Right atrium auricular region (tissue), 2 donors: ENCODE measurements at regions not wholly inside any gene's neighbourhood (a gene's known extent, or its start where the extent isn't known, plus 50 kb on each side); places are given as distances from the start of the nearest gene placed in this dataset.

Experiments
- DNase-seq: peaks from one replicate; pipeline ENCODE4 v3.0.0-alpha.2; 2019; ENCODE audit warnings: low spot score
- H3K27ac ChIP-seq, 2 donors: fragments of 200-600 bp; sonication (generic); 1 replicate in 1 of 2; 2 replicates in 1 of 2; pipeline ENCODE4 v1.5.1; 2016 to 2019
- H3K27me3 ChIP-seq, 2 donors: fragments of 200-600 bp; sonication (generic); one replicate each; pipeline versions ENCODE4 v1.5.1 to v1.6.0; 2017 to 2019
- H3K36me3 ChIP-seq: fragments of 200-600 bp; sonication (generic); one replicate; pipeline ENCODE4 v1.5.1; 2016
- H3K4me1 ChIP-seq, 2 donors: fragments of 200-600 bp; sonication (generic); one replicate each; pipeline versions ENCODE4 v1.5.1 to v1.6.0; 2017 to 2019
- H3K4me3 ChIP-seq, 2 donors: fragments of 200-600 bp; sonication (generic); 1 replicate in 1 of 2; 2 replicates in 1 of 2; pipeline ENCODE4 v1.5.1; 2017 to 2019; ENCODE audit warnings: mild to moderate bottlenecking in 1 of 2, moderate library complexity in 1 of 2
- H3K9me3 ChIP-seq, 2 donors: fragments of 200-600 bp; sonication (generic); one replicate each; pipeline ENCODE4 v1.5.1; 2019
- TF ChIP-seq, protein P1 (sequence below), 2 donors: fragments of 200-600 bp; sonication (generic); IDR thresholded peaks; one replicate each; pipeline ENCODE4 v1.5.1; 2019; ENCODE audit warnings: antibody characterized with exemption in 2 of 2

DNA sequence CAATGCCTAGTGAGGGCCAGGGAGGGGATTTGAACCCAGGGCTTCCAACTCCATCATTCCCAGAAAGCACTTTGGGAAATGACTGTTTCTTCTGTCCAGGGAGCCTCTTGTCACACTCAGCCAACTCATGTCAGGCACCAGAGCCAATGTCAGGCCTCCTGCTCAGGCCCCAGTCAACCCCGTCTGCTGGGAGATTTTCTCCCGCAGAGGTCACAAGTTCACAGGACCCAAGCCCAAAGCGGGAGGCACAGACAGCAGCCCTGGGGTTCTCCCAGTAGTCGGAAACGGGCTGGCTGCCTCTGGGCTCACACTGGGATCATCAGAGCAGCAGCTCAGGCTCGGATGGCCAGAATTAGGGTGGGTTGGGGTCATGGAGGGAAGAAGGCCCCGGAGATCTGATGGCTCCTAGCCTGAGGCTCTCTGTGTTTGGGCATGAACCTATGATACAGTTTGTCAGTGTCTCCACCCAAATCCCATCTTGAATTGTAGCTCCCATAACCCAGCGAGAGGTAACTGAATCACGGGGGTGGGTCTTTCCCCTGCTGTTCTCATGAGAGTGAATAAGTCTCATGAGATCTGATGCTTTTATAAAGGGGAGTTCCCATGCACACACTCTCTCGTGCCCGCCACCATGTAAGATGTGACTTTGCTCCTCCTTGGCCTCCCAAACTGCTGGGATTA is 255.5 kb downstream of the PARN start:
- H3K27ac ChIP-seq = no peak overlapping the region
- DNase-seq = no peak
- no peaks in the 10 kb centered on the region for H3K36me3 ChIP-seq
- no peak overlapping the region for H3K4me3 ChIP-seq
- no peaks in the 10 kb centered on the region for H3K27me3 ChIP-seq
- TF ChIP-seq, protein P1, sequence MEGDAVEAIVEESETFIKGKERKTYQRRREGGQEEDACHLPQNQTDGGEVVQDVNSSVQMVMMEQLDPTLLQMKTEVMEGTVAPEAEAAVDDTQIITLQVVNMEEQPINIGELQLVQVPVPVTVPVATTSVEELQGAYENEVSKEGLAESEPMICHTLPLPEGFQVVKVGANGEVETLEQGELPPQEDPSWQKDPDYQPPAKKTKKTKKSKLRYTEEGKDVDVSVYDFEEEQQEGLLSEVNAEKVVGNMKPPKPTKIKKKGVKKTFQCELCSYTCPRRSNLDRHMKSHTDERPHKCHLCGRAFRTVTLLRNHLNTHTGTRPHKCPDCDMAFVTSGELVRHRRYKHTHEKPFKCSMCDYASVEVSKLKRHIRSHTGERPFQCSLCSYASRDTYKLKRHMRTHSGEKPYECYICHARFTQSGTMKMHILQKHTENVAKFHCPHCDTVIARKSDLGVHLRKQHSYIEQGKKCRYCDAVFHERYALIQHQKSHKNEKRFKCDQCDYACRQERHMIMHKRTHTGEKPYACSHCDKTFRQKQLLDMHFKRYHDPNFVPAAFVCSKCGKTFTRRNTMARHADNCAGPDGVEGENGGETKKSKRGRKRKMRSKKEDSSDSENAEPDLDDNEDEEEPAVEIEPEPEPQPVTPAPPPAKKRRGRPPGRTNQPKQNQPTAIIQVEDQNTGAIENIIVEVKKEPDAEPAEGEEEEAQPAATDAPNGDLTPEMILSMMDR (IDR thresholded peaks at IDR 0.05) = no peak
- no peaks in the 10 kb centered on the region for H3K9me3 ChIP-seq
- peaks cover 0 to 4% of the 10 kb centered on the region in 2 donors for H3K4me1 ChIP-seq

DNA sequence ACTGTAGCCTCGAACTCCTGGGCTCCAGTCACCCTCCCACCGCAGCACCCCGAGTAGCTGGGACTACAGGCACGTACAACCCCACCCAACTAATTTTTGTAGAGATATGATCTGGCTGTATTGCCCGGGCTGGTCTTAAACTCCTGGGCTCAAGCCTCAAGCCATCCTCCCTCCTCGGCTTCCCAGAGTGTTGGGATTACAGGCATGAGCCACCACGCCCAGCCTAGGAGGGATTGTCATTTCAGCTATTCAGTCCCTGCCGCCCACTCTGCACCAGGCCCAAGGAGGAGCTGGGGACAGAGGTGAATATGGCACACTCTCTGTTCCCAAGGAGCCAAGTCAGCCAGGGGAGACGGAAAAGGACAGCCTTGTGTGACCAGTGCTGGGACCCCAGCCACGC is 256.2 kb downstream of the PARN start:
- Histone ChIP-seq H3K36me3 (no peaks in the 10 kb centered on the region), H3K27ac (no peak overlapping the region), H3K4me3 (no peak overlapping the region), H3K27me3 (no peaks in the 10 kb centered on the region), H3K9me3 (no peaks in the 10 kb centered on the region), H3K4me1 (peaks cover 0 to 4% of the 10 kb centered on the region in 2 donors)
- DNase-seq = no peak
- TF ChIP-seq, protein P1 (IDR thresholded peaks at IDR 0.05) = no peak

DNA sequence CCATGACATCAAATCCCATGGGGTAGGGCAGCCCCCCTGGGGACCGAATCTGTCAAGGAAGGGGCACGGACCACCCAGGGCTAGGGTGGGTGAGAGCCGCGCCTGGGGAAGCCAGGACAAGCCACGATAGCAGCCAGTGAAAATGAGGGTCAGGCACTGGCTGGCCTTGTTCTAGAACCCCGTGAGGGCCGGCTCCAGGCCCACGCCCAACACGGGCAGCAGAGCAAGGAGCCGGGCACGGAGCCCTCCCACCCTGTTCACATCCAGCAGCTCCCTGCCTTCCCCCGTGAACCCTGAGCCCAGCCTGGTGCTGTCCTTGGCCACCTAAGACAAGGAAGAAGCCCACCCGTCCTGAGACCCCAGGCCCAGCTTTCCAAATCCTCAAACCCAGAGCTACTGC is 256.7 kb downstream of the PARN start:
- Histone ChIP-seq H3K9me3 (no peaks in the 10 kb centered on the region), H3K4me3 (no peak overlapping the region), H3K27me3 (no peaks in the 10 kb centered on the region), H3K36me3 (no peaks in the 10 kb centered on the region), H3K27ac (no peak overlapping the region), H3K4me1 (peaks cover 0 to 4% of the 10 kb centered on the region in 2 donors)
- TF ChIP-seq, protein P1 (IDR thresholded peaks at IDR 0.05) = no peak
- no peak for DNase-seq

DNA sequence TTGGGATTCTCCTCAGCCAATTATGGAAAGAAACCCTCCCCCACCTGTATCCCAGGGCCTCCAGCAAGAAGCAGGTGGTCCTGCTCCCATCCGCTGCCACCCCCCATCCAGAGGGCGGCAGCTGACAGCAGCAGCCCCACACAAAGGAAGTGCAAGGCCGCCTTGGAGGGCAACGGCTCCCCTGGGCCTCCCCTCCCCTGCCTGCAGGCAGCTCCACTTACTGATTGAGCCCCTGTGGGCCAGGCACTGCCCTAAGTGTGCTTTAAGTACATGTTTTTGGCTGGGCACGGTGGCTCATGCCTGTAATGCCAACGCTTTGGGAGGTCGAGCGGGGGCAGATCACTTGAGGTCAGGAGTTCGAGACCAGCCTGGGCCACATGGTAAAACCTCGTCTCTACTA is 257.6 kb downstream of the PARN start:
- Histone ChIP-seq H3K9me3 (no peaks in the 10 kb centered on the region), H3K27ac (no peak overlapping the region), H3K36me3 (no peaks in the 10 kb centered on the region), H3K4me1 (peaks cover 0 to 4% of the 10 kb centered on the region in 2 donors), H3K4me3 (no peak overlapping the region), H3K27me3 (no peaks in the 10 kb centered on the region)
- TF ChIP-seq, protein P1 (IDR thresholded peaks at IDR 0.05) = no peak
- no peak for DNase-seq

DNA sequence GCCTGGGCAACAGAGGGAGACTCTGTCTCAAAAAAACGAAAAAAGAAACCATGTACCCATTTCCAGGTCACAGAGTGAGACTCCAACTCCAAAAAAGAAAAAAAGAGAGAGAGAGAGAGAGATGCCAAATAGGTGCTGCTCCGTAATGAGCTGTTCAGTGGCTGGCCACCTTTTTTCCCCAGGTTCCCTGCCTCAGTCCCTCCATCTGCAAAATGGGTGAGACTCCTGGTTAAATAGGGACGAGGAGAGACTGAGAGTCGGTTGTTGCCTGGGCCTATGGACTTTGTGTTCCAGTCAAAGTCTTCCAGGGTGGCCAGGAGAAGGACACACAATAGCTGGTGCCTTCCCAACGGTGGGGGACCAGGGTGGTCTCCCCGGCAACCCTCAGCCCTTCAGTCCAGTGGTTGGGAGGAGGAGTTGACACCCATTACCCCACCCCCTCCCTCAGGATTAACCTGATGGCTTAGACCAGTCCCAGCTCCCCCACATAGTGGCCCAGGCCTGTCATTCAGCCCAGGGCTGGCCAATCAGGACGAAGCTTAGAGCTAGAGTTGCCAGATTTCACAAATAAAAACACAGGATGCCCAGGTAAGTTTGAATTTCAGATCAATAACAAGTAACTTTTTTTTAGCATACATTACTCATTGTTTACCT is 258.2 kb downstream of the PARN start:
- H3K27me3 ChIP-seq = no peaks in the 10 kb centered on the region
- TF ChIP-seq, protein P1 (IDR thresholded peaks at IDR 0.05) = no peak
- no peak overlapping the region for H3K27ac ChIP-seq
- DNase-seq = no peak
- H3K9me3 ChIP-seq = no peaks in the 10 kb centered on the region
- H3K4me1 ChIP-seq = peaks cover 0 to 4% of the 10 kb centered on the region in 2 donors
- H3K36me3 ChIP-seq = no peaks in the 10 kb centered on the region
- no peak overlapping the region for H3K4me3 ChIP-seq
